ENCODE measurements at regions not wholly inside any gene's neighbourhood (a gene's known extent, or its start where the extent isn't known, plus 50 kb on each side); places are given as distances from the start of the nearest gene placed in this dataset.

GRCh38 chr2:58714238-58714637 is 473.1 kb upstream of the FANCL start (continued):
- TF ChIP-seq RAD21 (IDR thresholded peaks at IDR 0.05 in 1 of 2, conservative IDR thresholded peaks at IDR 0.05 in 1 of 2; ENCODE audit: low read depth in 2 of 2, low read length in 2 of 2): no peak
- TF ChIP-seq TEAD4 (IDR thresholded peaks at IDR 0.05; ENCODE audit: low read depth, low read length): no peak
- TF ChIP-seq, protein P1, sequence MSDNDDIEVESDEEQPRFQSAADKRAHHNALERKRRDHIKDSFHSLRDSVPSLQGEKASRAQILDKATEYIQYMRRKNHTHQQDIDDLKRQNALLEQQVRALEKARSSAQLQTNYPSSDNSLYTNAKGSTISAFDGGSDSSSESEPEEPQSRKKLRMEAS (IDR thresholded peaks at IDR 0.05): no peak
- TF ChIP-seq EP300 (IDR thresholded peaks at IDR 0.05; ENCODE audit: borderline replicate concordance in 1 of 2, low read depth in 2 of 2, low read length in 2 of 2): no peak
- no peak for TF ChIP-seq CBX8 (IDR thresholded peaks at IDR 0.05; ENCODE audit: borderline replicate concordance, low read depth, low read length)
- no peak for TF ChIP-seq CTBP2 (IDR thresholded peaks at IDR 0.05; ENCODE audit: borderline replicate concordance, insufficient read depth, insufficient read length, low read length)
- no peak for TF ChIP-seq PHF8 (conservative IDR thresholded peaks at IDR 0.05; ENCODE audit: low read depth, low read length)
